ENCODE measurements at regions not wholly inside any gene's neighbourhood (a gene's known extent, or its start where the extent isn't known, plus 50 kb on each side); places are given as distances from the start of the nearest gene placed in this dataset.

DNA sequence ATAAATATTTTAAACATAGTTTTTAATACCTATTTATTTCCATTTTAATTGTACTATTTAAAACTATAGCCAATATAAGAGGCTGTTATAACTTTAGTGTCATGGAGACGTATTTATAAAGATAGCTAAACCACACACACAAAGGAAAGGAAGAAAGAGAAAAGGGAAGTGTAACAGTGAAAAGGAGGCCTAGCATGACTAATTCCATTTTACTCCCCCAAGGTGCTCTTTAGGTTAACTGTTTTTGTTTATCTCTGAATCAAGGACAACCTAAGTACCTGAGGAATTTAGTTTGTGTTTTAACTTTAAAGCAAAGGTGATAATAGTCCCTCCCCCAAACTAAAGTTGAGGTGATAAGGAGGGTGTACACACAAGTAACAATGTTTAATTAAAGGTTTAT is 1188.9 kb upstream of the C9orf72 start:
- ChIA-PET CTCF (no interaction called here), POLR2A (no interaction called here)
- Histone ChIP-seq H3K36me3 (ENCODE audit: control insufficient read depth, insufficient read depth, low read length) (no peaks in the 10 kb centered on the region), H3K9me3 (ENCODE audit: control insufficient read depth, insufficient read depth, low read depth, low read length) (no peaks in the 10 kb centered on the region), H3K27ac (ENCODE audit: low read length) (no peak overlapping the region), H3K4me3 (ENCODE audit: low read depth in 2 of 2, low read length in 2 of 2) (no peak overlapping the region), H3K4me1 (ENCODE audit: control insufficient read depth, insufficient read depth, low read length) (no peaks in the 10 kb centered on the region), H3K27me3 (ENCODE audit: control insufficient read depth, insufficient read depth, low read length) (no peaks in the 10 kb centered on the region)
- no peak for TF ChIP-seq CTCF (IDR thresholded peaks at IDR 0.05)
- TF ChIP-seq TCF7L2 (IDR thresholded peaks at IDR 0.05; ENCODE audit: low read depth, low read length) = no peak
- TF ChIP-seq REST (IDR thresholded peaks at IDR 0.05; ENCODE audit: insufficient read depth in 1 of 2, low read depth in 2 of 2, low read length in 1 of 2) = no peak
- TF ChIP-seq POLR2AphosphoS5 (IDR thresholded peaks at IDR 0.05; ENCODE audit: low read depth, low read length) = no peak
- TF ChIP-seq SIN3A (IDR thresholded peaks at IDR 0.05; ENCODE audit: borderline replicate concordance, insufficient read depth, low read depth, low read length) = no peak
- ATAC-seq (no peak), DNase-seq (ENCODE audit: low read depth, low spot score) (no peak)
- BruUV-seq (replicated peaks) = no TSS peak
- intact Hi-C loops (cut with micrococcal nuclease; ENCODE audit: unreplicated experiment) = no loop called here
- in situ Hi-C loops (cut with HindIII; ENCODE audit: low pct_unique_long_range_greater_than_20kb, low sequenced_read_pairs) = no loop called here

DNA sequence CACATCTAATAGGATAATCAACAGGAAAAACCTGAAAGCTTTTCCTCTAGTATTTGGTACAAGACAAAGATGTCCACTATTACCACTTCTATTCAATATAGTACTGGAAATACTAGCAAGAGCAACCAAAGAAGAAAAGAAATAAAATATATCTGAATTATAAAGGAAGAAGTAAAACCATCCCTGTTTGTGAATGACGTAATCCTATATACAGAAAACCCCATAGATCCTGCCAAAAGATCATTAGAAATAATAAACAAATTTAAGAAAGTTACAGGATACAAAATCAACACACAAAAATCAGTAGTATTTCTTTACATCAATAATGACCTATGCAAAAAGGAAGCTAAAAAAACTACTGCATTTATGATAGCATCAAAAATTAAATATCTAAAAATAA is 1191.3 kb upstream of the C9orf72 start:
- in situ Hi-C loops (cut with HindIII; ENCODE audit: low pct_unique_long_range_greater_than_20kb, low sequenced_read_pairs) (no loop called here), intact Hi-C loops (cut with micrococcal nuclease; ENCODE audit: unreplicated experiment) (no loop called here)
- no peak for ATAC-seq
- Histone ChIP-seq H3K9me3 (ENCODE audit: control insufficient read depth, insufficient read depth, low read depth, low read length) (no peaks in the 10 kb centered on the region), H3K4me3 (ENCODE audit: low read depth in 2 of 2, low read length in 2 of 2) (no peak overlapping the region), H3K36me3 (ENCODE audit: control insufficient read depth, insufficient read depth, low read length) (no peaks in the 10 kb centered on the region), H3K4me1 (ENCODE audit: control insufficient read depth, insufficient read depth, low read length) (no peaks in the 10 kb centered on the region), H3K27me3 (ENCODE audit: control insufficient read depth, insufficient read depth, low read length) (no peaks in the 10 kb centered on the region), H3K27ac (ENCODE audit: low read length) (no peak overlapping the region)
- no peak for TF ChIP-seq SIN3A (IDR thresholded peaks at IDR 0.05; ENCODE audit: borderline replicate concordance, insufficient read depth, low read depth, low read length)
- TF ChIP-seq CTCF (IDR thresholded peaks at IDR 0.05) = no peak
- TF ChIP-seq REST (IDR thresholded peaks at IDR 0.05; ENCODE audit: insufficient read depth in 1 of 2, low read depth in 2 of 2, low read length in 1 of 2) = no peak
- TF ChIP-seq POLR2AphosphoS5 (IDR thresholded peaks at IDR 0.05; ENCODE audit: low read depth, low read length) = no peak
- no peak for TF ChIP-seq TCF7L2 (IDR thresholded peaks at IDR 0.05; ENCODE audit: low read depth, low read length)
- BruUV-seq (replicated peaks) = no TSS peak
- ChIA-PET CTCF (no interaction called here), POLR2A (no interaction called here)
- no peak for DNase-seq (ENCODE audit: low read depth, low spot score)
